Hematopoietic multipotent progenitor cell treated with erythropoietin and hydrocortisone succinate and interleukin-3 and kit ligand, for 17 days (in vitro differentiated cells): ENCODE measurements at regions not wholly inside any gene's neighbourhood (a gene's known extent, or its start where the extent isn't known, plus 50 kb on each side); places are given as distances from the start of the nearest gene placed in this dataset.

Source experiments
- DNase-seq: peaks from one replicate; pipeline ENCODE4 v3.0.0-alpha.2; 2015; ENCODE audit warnings: low spot score

DNA sequence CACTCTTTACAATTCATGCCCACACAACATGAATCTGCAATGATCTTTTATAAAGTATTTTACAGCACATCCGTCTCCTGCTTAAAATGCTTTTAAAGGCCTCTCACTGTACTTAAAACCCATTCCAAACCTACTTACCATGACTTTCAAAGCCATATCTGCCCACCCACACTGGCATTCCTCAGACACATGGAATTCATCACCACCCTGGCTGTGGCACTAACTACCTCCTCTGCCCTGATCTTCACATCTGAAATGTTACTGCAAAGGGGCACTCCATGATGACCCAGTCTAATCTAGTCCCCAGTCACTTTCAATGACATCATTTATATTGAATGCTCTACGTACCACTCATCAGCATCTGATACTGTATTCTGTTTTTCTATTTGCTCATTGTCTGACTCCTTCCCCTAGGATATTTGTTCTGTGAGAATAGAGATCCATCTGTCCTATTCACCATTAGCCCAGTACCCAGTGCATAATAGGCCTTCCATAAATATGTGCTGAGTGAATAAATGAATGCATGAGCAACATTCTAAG, 193.2 kb upstream of the KIF2A start:
- DNase-seq: no peak

DNA sequence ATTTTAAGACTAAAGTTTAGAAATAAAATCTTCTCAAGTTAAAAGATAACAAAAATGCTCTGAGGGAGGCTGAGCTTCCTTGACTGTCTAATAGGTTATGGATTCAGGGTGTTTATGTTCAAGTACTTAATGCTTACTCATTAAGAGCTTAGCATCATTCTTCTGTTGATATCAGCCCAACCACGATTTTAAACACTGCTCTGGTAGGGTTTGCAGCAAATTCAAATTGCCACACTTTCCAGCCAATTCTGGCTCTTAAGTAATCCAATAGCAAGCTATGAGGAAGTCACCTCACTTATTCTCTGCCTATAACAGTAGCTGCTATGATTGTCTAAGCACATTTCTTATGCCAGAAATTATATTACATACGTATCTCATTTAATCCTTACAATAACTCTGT, 191.0 kb upstream of the KIF2A start:
- DNase-seq: no peak

DNA sequence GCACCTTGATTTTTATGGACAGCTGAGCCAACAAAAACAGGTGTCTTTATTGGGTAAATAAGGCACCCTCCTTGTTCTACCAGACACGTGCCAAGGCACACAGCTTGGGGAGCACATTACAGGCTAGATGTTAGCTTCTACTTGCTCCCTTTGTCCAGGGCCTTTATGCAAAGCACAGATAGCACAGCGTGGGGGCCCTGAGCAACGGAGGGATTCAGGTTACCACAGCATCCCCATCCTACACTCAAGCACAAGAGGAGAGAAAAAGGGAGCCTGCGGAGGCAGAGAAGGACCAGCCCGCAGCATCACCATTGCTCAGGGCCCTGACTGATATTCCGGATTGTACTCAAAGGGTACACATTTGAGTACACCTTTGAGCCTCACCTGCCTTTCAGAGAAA, 181.7 kb upstream of the KIF2A start:
- DNase-seq: no peak

GRCh38 chr5:62126090-62126489, 179.9 kb upstream of the KIF2A start:
- DNase-seq: no peak

DNA sequence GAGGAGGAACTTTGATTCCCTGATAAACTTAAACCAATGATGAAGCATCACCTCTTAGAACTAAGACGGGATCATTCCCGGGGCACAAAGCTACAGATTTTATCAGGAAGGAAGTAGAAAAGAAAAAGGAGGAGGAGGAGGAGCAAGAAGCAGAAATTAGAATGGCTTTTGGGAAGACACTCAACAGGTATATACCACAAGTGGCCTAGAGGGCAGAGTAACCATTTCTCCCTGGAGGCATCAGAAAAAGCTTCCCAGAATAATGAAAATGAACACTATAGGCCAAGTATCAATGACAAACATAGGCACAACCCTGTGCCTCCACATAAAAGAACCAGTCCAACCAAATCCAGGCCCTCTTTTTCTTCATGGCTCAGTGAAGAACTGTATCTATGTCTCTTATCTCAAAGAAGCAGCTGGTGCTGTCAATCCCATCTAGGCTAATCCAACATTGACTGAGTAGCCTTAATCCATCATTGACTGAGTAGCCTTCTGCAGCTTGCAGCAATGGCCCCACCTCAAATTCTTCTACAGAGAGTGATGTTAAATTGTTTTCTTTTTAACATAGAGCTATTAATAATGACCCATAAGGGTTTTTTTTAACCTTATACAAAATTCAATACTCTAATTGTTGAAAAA, 178.8 kb upstream of the KIF2A start:
- no peak for DNase-seq

DNA sequence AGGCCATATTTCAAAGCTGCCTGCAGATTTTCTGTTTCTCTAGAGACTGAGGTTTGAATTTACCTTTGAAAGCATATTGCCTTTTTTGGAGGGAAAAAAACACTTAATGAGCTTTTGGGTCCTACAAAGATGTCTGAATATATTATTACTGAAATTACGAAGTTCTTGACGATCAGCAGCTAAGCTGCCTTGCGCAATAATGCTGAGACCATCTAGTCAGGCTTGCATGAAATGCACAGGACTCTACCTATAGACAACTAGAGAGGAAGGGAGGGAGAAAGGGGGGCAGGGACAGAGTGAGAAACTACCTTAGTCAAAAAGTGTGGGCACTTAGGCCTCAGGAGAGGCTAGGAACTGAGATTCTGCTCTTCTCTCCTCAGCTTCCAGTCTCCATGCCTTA, 175.9 kb upstream of the KIF2A start:
- no peak for DNase-seq

GRCh38 chr5:62132276-62132675, 173.7 kb upstream of the KIF2A start:
- no peak for DNase-seq

DNA sequence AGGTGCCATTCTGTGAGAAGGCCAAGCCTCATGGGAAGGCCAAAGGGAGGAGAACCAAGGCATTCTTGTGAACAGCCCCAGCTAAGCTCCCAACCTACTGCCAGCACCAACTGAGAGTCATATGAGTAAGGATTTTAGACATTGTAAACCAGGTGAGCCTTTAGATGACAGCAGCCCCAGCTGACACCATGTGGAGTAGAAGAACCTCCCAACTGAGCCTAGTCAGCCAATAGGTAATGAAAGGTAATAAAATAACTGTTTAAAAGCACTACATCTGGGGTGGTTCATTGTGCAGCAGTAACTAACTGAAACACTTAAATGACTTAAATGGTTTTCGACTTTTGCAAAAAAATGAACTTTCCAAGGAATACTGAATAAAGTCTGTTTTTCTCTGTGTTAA, 172.6 kb upstream of the KIF2A start:
- DNase-seq: no peak

GRCh38 chr5:62134811-62135210, 171.2 kb upstream of the KIF2A start:
- no peak for DNase-seq

GRCh38 chr5:62137628-62138027, 168.4 kb upstream of the KIF2A start:
- DNase-seq: no peak

- no peak for DNase-seq
Measured at GRCh38 chr5:62138607-62139006, 167.4 kb upstream of the KIF2A start.

GRCh38 chr5:62139741-62140140, 166.3 kb upstream of the KIF2A start:
- no peak for DNase-seq

DNA sequence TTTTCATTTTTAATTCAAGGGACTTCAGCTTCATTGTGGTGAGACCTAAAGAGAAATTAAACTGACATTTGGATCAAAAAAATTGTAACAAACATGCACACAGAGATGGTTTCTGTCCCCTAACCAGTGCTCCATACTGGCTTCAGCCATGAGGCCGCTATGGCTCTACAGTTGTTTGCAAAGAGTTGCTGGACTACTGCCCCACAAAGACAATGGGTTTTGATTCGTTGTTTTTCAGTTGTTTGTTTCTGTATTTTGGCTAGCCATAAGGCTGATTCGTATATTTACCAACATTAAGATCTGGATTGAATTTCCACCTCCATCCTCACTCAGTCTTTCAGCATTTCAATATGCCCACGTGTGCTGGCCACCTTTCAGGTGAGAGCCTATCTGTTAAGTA, 163.7 kb upstream of the KIF2A start:
- DNase-seq: no peak

DNA sequence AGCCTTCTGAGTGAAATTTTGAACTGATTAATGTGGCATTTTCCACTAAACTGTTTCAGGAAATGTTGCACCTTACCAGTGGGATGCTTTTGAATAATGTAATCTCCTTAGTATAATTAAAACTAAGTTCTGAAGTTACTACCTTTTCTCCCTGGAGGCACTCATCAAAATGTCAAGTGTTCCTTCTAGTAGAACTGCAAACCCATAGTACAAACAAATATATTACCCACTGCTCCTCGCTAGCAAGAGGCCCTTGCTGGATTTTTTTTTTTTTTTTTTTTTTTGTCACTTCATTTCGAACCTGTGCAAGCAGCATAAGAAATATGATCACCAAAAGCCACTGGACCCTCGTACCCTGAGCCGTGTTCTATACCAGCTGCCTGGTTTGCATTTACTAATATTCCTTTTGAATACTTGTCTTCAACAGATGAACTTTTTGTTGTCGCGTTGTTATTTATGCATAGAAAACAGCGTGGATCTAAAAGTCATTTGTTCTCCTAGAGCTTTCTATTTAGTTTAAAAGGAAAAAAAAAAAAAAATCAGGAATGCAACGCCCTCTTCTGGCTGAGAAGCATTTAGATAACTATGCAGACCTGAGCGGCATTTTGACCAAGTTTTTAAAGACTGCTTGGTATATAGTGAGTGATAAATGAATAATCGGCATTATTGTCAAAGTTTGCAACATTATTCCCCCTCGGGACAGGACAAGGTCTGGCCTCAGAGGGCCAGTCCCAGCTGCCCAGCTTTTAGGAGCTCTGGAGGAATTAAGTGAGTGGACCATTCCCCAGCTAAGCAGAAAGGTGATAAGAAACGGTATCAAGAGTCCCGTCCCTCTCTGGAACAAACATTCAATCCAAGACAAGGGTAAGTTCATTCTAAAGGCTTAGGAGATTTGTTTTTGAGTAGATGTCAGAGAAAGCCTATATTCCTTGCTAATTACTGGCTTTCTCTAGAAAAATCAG, 162.5 kb upstream of the KIF2A start:
- no peak for DNase-seq

GRCh38 chr5:62144401-62145022, 161.5 kb upstream of the KIF2A start:
- no peak for DNase-seq

- no peak for DNase-seq
Measured at GRCh38 chr5:62149879-62150278, 156.1 kb upstream of the KIF2A start.

DNA sequence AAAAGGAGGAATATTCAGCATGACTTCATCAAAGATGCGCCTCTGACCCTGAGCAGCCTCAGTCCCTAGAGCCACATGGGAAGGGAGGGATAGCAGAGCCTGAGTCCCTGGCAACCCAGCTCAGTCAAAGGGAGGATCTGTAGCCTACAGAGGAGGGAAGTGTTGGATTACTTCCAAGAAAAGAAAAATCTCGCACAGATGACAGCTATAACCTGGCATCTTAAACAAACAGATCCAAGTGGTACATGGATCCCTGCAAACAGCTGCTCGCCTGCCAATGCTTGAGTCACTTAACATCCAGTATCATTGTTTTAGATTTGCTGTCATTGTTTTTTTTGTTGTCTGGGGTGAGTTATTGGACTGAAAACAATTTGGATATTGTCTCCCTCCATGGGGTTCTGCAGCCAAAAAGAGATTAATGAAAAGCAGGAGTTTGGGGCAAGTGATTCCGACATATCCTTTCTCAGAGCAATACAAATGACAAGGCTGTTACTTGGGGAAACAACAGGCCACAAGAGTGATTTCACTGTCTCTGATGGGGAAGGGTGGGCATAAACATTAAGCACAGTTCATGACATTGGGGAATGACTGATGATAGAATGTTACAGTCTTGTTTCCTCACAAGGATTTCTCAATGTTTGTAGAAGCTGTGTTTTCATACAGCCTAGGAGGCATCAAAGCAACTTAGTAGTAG, 153.5 kb upstream of the KIF2A start:
- DNase-seq: no peak

GRCh38 chr5:62154758-62155157, 151.2 kb upstream of the KIF2A start:
- DNase-seq: no peak

DNA sequence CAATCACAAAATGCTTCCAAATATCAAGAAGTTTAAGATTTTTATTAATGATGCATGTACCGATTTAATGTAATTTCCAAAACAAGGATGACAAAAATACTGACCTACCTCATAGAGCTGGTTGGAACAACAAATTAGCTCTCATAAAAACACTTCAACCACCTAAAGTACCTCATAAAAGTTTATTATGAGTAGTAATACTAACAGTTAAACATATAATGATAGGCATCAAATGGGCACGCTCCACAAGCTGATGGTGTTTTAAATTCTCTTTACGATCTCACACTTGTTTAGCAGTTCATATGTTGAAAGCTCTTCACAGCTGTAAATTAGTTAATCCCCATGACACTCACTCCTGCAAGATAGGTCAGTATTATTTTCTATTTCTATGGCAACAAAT, 150.0 kb upstream of the KIF2A start:
- no peak for DNase-seq

GRCh38 chr5:62167561-62168057, 138.4 kb upstream of the KIF2A start:
- no peak for DNase-seq

- DNase-seq: no peak
Measured at GRCh38 chr5:62168506-62169281, 137.3 kb upstream of the KIF2A start.
